ENCODE measurements at regions not wholly inside any gene's neighbourhood (a gene's known extent, or its start where the extent isn't known, plus 50 kb on each side); places are given as distances from the start of the nearest gene placed in this dataset.

GRCh38 chr10:104576611-104577010 lies 64.5 kb upstream of the SORCS3 start:
- H3K27ac ChIP-seq = no peak overlapping the region
- intact Hi-C loops (cut with DNase I) = no loop called here
- peaks cover 0 to 7% (median 2%) of the 10 kb centered on the region in 11 donors for H3K9me3 ChIP-seq
- DNase-seq (no peak), ATAC-seq (no peak)
- H3K27me3 ChIP-seq = peaks cover 0 to 46% (median 36%) of the 10 kb centered on the region in 7 donors
- H3K36me3 ChIP-seq = no peaks in the 10 kb centered on the region
- no peak overlapping the region for H3K4me3 ChIP-seq
- TF ChIP-seq CTCF (IDR thresholded peaks at IDR 0.05) = no peak
- H3K4me1 ChIP-seq = peaks cover 0 to 10% (median 0%) of the 10 kb centered on the region in 9 donors
- 86% methylated on average over 5 of the region's 5 CpGs for WGBS, 2 donors

GRCh38 chr10:104577163-104577562 lies 63.9 kb upstream of the SORCS3 start:
- DNase-seq = no peak
- WGBS, 2 donors = 50 to 56% methylated on average over 5 of the region's 5 CpGs
- Histone ChIP-seq H3K27ac (no peak overlapping the region), H3K36me3 (no peaks in the 10 kb centered on the region), H3K4me1 (peaks cover 0 to 10% (median 0%) of the 10 kb centered on the region in 9 donors), H3K27me3 (peaks cover 0 to 50% (median 41%) of the 10 kb centered on the region in 7 donors), H3K9me3 (peaks cover 0 to 2% (median 0%) of the 10 kb centered on the region in 11 donors), H3K4me3 (no peak overlapping the region)
- TF ChIP-seq CTCF (IDR thresholded peaks at IDR 0.05) = no peak
- intact Hi-C loops (cut with DNase I) = no loop called here
- ATAC-seq = no peak

- Histone ChIP-seq H3K27ac (no peak overlapping the region), H3K9me3 (no peaks in the 10 kb centered on the region), H3K36me3 (no peaks in the 10 kb centered on the region), H3K4me1 (peaks cover 0 to 10% (median 0%) of the 10 kb centered on the region in 9 donors), H3K4me3 (no peak overlapping the region), H3K27me3 (peaks cover 0 to 51% (median 45%) of the 10 kb centered on the region in 7 donors)
- no peak for TF ChIP-seq CTCF (IDR thresholded peaks at IDR 0.05)
- WGBS, 2 donors = 55% methylated on average over 12 of the region's 12 CpGs
- intact Hi-C loops (cut with DNase I) = no loop called here
- ATAC-seq (no peak), DNase-seq (no peak)
Measured at GRCh38 chr10:104577861-104578521, 63.1 kb upstream of the SORCS3 start.

- Histone ChIP-seq H3K4me1 (peaks cover 0 to 10% (median 0%) of the 10 kb centered on the region in 9 donors), H3K4me3 (no peak overlapping the region), H3K27me3 (peaks cover 0 to 58% (median 48%) of the 10 kb centered on the region in 7 donors), H3K9me3 (no peaks in the 10 kb centered on the region), H3K36me3 (no peaks in the 10 kb centered on the region), H3K27ac (no peak overlapping the region)
- 75% methylated on average over 7 of the region's 7 CpGs for WGBS, 2 donors
- DNase-seq (no peak), ATAC-seq (no peak)
- no peak for TF ChIP-seq CTCF (IDR thresholded peaks at IDR 0.05)
- intact Hi-C loops (cut with DNase I) = no loop called here
Measured at GRCh38 chr10:104578671-104579070, 62.4 kb upstream of the SORCS3 start.
